Mesenchymal stem cell (in vitro differentiated cells and primary cell): ENCODE measurements at regions not wholly inside any gene's neighbourhood (a gene's known extent, or its start where the extent isn't known, plus 50 kb on each side); places are given as distances from the start of the nearest gene placed in this dataset.

ENCODE experiments used
- DNase-seq: peaks from one replicate; pipeline ENCODE4 v3.0.0-alpha.2; 2013
- H2AFZ ChIP-seq: one replicate; pipeline ENCODE4 v1.6.1; 2013; ENCODE audit warnings: low read depth, mild to moderate bottlenecking, control low read depth, inconsistent platforms, low read length, moderate library complexity
- H2AK5ac ChIP-seq: 2 replicates; pipeline ENCODE4 v1.6.1; 2013; ENCODE audit warnings: low read length, moderate library complexity, mild to moderate bottlenecking, inconsistent platforms; ENCODE audit not compliant: severe bottlenecking
- H2BK120ac ChIP-seq: one replicate; pipeline ENCODE4 v1.6.1; 2013; ENCODE audit warnings: low read depth, mild to moderate bottlenecking, inconsistent platforms, low read length, moderate library complexity
- H2BK12ac ChIP-seq, 2 experiments: one replicate each; pipeline ENCODE4 v1.6.1; 2013; ENCODE audit warnings: inconsistent platforms in 2 of 2, low read length in 2 of 2, mild to moderate bottlenecking in 2 of 2, moderate library complexity in 2 of 2, control low read depth in 1 of 2
- H2BK15ac ChIP-seq: one replicate; pipeline ENCODE4 v1.6.1; 2013; ENCODE audit warnings: mild to moderate bottlenecking, low read depth, inconsistent platforms; ENCODE audit not compliant: poor library complexity, severe bottlenecking
- H2BK5ac ChIP-seq: 2 replicates; pipeline ENCODE4 v1.6.1; 2013; ENCODE audit warnings: low read depth, mild to moderate bottlenecking, low read length, control low read depth, inconsistent platforms; ENCODE audit not compliant: poor library complexity, severe bottlenecking
- H3K14ac ChIP-seq, 2 experiments: one replicate each; pipeline ENCODE4 v1.6.1; 2013; ENCODE audit warnings: inconsistent platforms in 2 of 2, low read length in 2 of 2, control low read depth in 1 of 2, mild to moderate bottlenecking in 1 of 2, moderate library complexity in 1 of 2
- H3K18ac ChIP-seq, 2 experiments: one replicate each; pipeline ENCODE4 v1.6.1; 2013; ENCODE audit warnings: inconsistent platforms in 2 of 2, low read length in 2 of 2, control low read depth in 1 of 2, low read depth in 1 of 2, mild to moderate bottlenecking in 1 of 2
- H3K23ac ChIP-seq, 2 experiments: one replicate each; pipeline ENCODE4 v1.6.1; 2013; ENCODE audit warnings: inconsistent platforms in 2 of 2, low read length in 2 of 2, mild to moderate bottlenecking in 2 of 2, moderate library complexity in 2 of 2, control low read depth in 1 of 2
- H3K27ac ChIP-seq: 2 replicates; pipeline ENCODE4 v1.5.1; 2013; ENCODE audit warnings: mild to moderate bottlenecking, moderate library complexity, low read length, control low read depth, inconsistent platforms; ENCODE audit not compliant: poor library complexity, severe bottlenecking
- H3K27me3 ChIP-seq, 2 experiments: 2 replicates each; pipeline versions ENCODE4 v1.6.1 to v1.7.0; 2013; ENCODE audit warnings: low read length in 2 of 2, mild to moderate bottlenecking in 2 of 2, moderate library complexity in 2 of 2, control low read depth in 1 of 2, inconsistent platforms in 1 of 2; ENCODE audit not compliant: control insufficient read depth in 1 of 2, insufficient read depth in 1 of 2
- H3K36me3 ChIP-seq, 2 experiments: 2 replicates each; pipeline versions ENCODE4 v1.6.1 to v1.7.0; 2013; ENCODE audit warnings: low read length in 2 of 2, control low read depth in 1 of 2, inconsistent platforms in 1 of 2, low read depth in 1 of 2, mild to moderate bottlenecking in 1 of 2; ENCODE audit not compliant: insufficient read depth in 2 of 2, control insufficient read depth in 1 of 2
- H3K4ac ChIP-seq, 2 experiments: one replicate each; pipeline ENCODE4 v1.6.1; 2013; ENCODE audit warnings: inconsistent platforms in 2 of 2, low read length in 2 of 2, mild to moderate bottlenecking in 2 of 2, moderate library complexity in 2 of 2, control low read depth in 1 of 2, low read depth in 1 of 2
- H3K4me1 ChIP-seq: 2 replicates; pipeline ENCODE4 v1.6.1; 2013; ENCODE audit warnings: low read depth, low read length, control low read depth; ENCODE audit not compliant: control insufficient read depth, insufficient read depth
- H3K4me2 ChIP-seq: 2 replicates; pipeline ENCODE4 v1.6.1; 2013; ENCODE audit warnings: low read length, mild to moderate bottlenecking, inconsistent platforms; ENCODE audit not compliant: poor library complexity, severe bottlenecking
- H3K4me3 ChIP-seq, 2 experiments: 2 replicates each; pipeline versions ENCODE4 v1.5.1 to v1.7.0; 2013; ENCODE audit warnings: low read length in 2 of 2, mild to moderate bottlenecking in 2 of 2, control low read depth in 1 of 2, low read depth in 1 of 2; ENCODE audit not compliant: insufficient read depth in 1 of 2
- H3K79me1 ChIP-seq: replicated peaks from 2 replicates; pipeline ENCODE4 v1.6.1; 2013; ENCODE audit warnings: mild to moderate bottlenecking, control low read depth, low read length, inconsistent platforms; ENCODE audit not compliant: poor library complexity, severe bottlenecking
- H3K9ac ChIP-seq: 2 replicates; pipeline ENCODE4 v1.7.0; 2013; ENCODE audit warnings: mild to moderate bottlenecking, low read length, moderate library complexity
- H3K9me3 ChIP-seq: 2 replicates; pipeline ENCODE4 v1.7.0; 2013; ENCODE audit warnings: mild to moderate bottlenecking, low read length; ENCODE audit not compliant: control insufficient read depth
- H4K8ac ChIP-seq: one replicate; pipeline ENCODE4 v1.6.1; 2013; ENCODE audit warnings: inconsistent platforms, mild to moderate bottlenecking, low read length, moderate library complexity
- H4K91ac ChIP-seq: one replicate; pipeline ENCODE4 v1.6.1; 2013; ENCODE audit warnings: mild to moderate bottlenecking, low read length, inconsistent platforms
- WGBS: methylation state at CpG from one replicate; pipeline ENCODE4 v1.1.7; 2013; ENCODE audit warnings: mixed read lengths; 5-methylcytosine and 5-hydroxymethylcytosine counted together

DNA sequence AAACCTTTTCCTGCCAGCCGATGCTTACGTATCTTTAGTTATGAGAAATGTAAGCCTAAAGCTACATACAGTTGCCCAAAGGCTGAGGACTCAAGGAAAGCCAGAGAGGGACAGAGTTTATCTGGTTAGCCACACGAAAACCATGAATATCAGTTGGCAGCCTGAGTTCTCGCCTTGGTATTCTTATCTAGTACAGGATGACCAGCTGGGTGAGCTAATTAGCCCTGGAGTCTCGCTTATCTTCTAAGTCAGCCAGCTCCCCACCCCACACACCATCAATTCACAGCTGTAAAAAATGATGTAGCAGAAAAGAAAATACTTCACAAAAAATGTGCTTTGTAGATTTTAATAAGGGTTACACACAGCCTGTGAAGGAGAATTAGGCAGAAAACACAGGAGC is 617.5 kb upstream of the SOX11 start:
- Histone ChIP-seq H4K91ac (no peak overlapping the region), H2BK15ac (no peak overlapping the region), H2AK5ac (no peak overlapping the region), H3K4me1 (no peaks in the 10 kb centered on the region), H4K8ac (no peak overlapping the region), H3K14ac (no peak overlapping the region), H3K9me3 (peaks cover 35% of the 10 kb centered on the region), H3K27ac (no peak overlapping the region), H2BK120ac (no peak overlapping the region), H2BK5ac (no peak overlapping the region), H3K36me3 (no peaks in the 10 kb centered on the region), H3K79me1 (no peaks in the 10 kb centered on the region), H2AFZ (no peak overlapping the region), H3K4me3 (no peak overlapping the region), H3K27me3 (no peaks in the 10 kb centered on the region), H3K4ac (no peak overlapping the region), H3K23ac (no peak overlapping the region), H3K18ac (no peak overlapping the region), H3K4me2 (no peak overlapping the region), H2BK12ac (no peak overlapping the region), H3K9ac (no peak overlapping the region)
- no peak for DNase-seq
- WGBS: 71% methylated on average over 4 of the region's 5 CpGs

DNA sequence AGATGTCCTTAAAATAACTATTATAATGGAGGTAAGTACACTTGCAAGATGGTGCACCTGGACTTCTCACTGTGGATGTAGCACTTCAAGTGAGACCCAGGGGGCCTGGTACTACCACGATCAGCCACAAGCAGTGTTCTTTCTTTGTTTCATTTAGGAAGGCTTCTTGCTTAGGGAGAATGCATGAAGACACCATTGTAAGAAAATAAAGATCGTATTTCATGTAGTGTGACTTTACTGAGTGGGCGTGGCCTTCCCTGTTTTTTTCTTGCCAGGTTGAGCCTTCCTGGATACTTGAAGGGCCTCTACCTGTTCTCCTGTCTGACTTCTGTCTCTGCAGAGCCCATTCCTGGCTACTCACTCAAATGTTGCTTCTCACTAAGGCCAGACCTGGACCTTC is 615.6 kb upstream of the SOX11 start:
- Histone ChIP-seq H4K8ac (no peak overlapping the region), H2AK5ac (no peak overlapping the region), H4K91ac (no peak overlapping the region), H3K36me3 (no peaks in the 10 kb centered on the region), H2BK5ac (no peak overlapping the region), H3K9ac (no peak overlapping the region), H3K4me2 (no peak overlapping the region), H3K79me1 (no peaks in the 10 kb centered on the region), H2BK120ac (no peak overlapping the region), H2BK12ac (no peak overlapping the region), H3K18ac (no peak overlapping the region), H3K23ac (no peak overlapping the region), H2AFZ (no peak overlapping the region), H3K14ac (no peak overlapping the region), H3K4me3 (no peak overlapping the region), H3K27ac (no peak overlapping the region), H2BK15ac (no peak overlapping the region), H3K4me1 (no peaks in the 10 kb centered on the region), H3K27me3 (no peaks in the 10 kb centered on the region), H3K9me3 (peaks cover 28% of the 10 kb centered on the region), H3K4ac (no peak overlapping the region)
- 73% methylated on average over 3 of the region's 3 CpGs for WGBS
- DNase-seq: no peak

- H2AK5ac ChIP-seq: no peak overlapping the region
- H2BK120ac ChIP-seq: no peak overlapping the region
- H3K27me3 ChIP-seq: no peaks in the 10 kb centered on the region
- no peak overlapping the region for H2BK12ac ChIP-seq
- no peak overlapping the region for H4K91ac ChIP-seq
- H3K14ac ChIP-seq: no peak overlapping the region
- 30% methylated on average over 2 of the region's 4 CpGs for WGBS
- peaks cover 26% of the 10 kb centered on the region for H3K9me3 ChIP-seq
- no peak overlapping the region for H3K4me3 ChIP-seq
- H3K4ac ChIP-seq: no peak overlapping the region
- no peak overlapping the region for H4K8ac ChIP-seq
- H3K18ac ChIP-seq: no peak overlapping the region
- no peak overlapping the region for H2AFZ ChIP-seq
- H3K4me2 ChIP-seq: no peak overlapping the region
- H3K23ac ChIP-seq: no peak overlapping the region
- no peaks in the 10 kb centered on the region for H3K36me3 ChIP-seq
- no peaks in the 10 kb centered on the region for H3K79me1 ChIP-seq
- H3K27ac ChIP-seq: no peak overlapping the region
- H2BK5ac ChIP-seq: no peak overlapping the region
- no peak overlapping the region for H3K9ac ChIP-seq
- H2BK15ac ChIP-seq: no peak overlapping the region
- DNase-seq: no peak
- H3K4me1 ChIP-seq: no peaks in the 10 kb centered on the region
These were observed 614.6 kb upstream of the SOX11 start for GRCh38 chr2:5077479-5078089.

DNA sequence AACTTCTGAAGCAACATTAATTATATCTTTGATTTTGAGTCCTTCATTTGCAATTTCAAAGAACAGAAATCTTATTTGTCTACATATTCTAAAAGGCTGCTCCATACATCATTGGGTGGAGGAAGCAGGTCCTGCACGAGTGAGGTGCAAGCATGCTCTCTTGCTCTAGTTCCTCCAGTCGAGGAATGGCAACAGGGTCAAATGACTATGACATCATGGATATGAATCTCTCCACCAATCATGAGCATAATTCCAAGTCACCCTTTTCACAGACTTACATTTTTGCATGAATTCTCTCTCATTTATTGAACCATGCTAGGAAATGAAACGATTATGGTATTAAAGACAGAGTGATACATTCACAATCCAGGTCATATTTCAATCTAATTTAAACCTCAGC is 608.8 kb upstream of the SOX11 start:
- no peak overlapping the region for H3K4ac ChIP-seq
- H2BK12ac ChIP-seq: no peak overlapping the region
- no peaks in the 10 kb centered on the region for H3K79me1 ChIP-seq
- no peaks in the 10 kb centered on the region for H3K27me3 ChIP-seq
- H2AFZ ChIP-seq: no peak overlapping the region
- H3K4me3 ChIP-seq: no peak overlapping the region
- H3K4me1 ChIP-seq: no peaks in the 10 kb centered on the region
- no peak overlapping the region for H3K4me2 ChIP-seq
- H4K8ac ChIP-seq: no peak overlapping the region
- H3K27ac ChIP-seq: no peak overlapping the region
- H4K91ac ChIP-seq: no peak overlapping the region
- no peak overlapping the region for H3K9ac ChIP-seq
- H2BK5ac ChIP-seq: no peak overlapping the region
- no peak for DNase-seq
- H3K23ac ChIP-seq: no peak overlapping the region
- H3K9me3 ChIP-seq: peaks cover 18% of the 10 kb centered on the region
- no peak overlapping the region for H2BK120ac ChIP-seq
- H3K18ac ChIP-seq: no peak overlapping the region
- no peak overlapping the region for H2BK15ac ChIP-seq
- H3K14ac ChIP-seq: no peak overlapping the region
- H2AK5ac ChIP-seq: no peak overlapping the region
- no peaks in the 10 kb centered on the region for H3K36me3 ChIP-seq
- WGBS: 92% methylated on average over 2 of the region's 3 CpGs
